GM12872 (cell line): ENCODE measurements at regions not wholly inside any gene's neighbourhood (a gene's known extent, or its start where the extent isn't known, plus 50 kb on each side); places are given as distances from the start of the nearest gene placed in this dataset.

ENCODE experiments used
- TF ChIP-seq, protein P1 (sequence below): IDR thresholded peaks from 3 replicates; pipeline ENCODE4 v1.5.1; 2011; ENCODE audit warnings: low read depth, mild to moderate bottlenecking, low read length, moderate library complexity; ENCODE audit not compliant: insufficient read depth

DNA sequence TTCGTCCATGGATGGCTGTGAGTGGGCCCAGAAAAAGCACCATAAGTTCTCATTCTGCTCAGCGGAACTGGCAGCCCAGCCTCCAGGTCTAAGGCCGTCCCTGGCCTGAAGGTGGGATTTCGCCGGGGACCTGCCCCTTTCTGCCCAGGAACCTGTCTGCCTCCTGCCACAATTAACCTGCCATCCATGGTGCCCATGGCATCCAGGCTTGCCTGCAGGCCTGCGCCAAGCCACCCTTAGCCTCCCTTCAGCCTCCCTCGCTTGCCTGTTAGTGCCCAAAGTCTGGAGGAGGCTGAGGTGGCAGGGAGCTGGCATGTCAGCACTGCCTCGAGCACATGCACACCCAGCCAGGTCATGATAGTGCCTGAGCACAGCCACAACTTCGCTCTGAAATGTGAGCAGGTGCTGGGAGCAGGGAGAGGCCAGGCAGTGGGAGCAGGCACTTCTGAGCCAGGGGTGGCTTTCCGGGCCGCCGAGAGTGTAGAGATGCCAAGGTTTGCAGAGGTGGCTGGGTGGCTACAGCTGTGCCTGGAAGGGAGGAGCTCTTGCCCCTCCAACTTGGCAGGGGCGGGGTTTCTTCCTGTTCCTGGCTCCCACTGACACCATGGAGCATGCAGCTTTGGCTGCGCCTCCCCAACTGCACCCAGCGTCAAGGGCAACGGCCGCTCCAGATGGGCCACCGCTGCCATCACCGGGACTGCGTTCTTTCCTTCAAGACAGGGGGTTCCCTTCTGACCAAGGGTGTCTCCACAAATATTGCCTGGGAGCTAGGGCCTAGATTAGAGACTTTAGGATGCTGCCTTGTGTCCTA is 648.9 kb upstream of the VRK2 start:
- TF ChIP-seq, protein P1, sequence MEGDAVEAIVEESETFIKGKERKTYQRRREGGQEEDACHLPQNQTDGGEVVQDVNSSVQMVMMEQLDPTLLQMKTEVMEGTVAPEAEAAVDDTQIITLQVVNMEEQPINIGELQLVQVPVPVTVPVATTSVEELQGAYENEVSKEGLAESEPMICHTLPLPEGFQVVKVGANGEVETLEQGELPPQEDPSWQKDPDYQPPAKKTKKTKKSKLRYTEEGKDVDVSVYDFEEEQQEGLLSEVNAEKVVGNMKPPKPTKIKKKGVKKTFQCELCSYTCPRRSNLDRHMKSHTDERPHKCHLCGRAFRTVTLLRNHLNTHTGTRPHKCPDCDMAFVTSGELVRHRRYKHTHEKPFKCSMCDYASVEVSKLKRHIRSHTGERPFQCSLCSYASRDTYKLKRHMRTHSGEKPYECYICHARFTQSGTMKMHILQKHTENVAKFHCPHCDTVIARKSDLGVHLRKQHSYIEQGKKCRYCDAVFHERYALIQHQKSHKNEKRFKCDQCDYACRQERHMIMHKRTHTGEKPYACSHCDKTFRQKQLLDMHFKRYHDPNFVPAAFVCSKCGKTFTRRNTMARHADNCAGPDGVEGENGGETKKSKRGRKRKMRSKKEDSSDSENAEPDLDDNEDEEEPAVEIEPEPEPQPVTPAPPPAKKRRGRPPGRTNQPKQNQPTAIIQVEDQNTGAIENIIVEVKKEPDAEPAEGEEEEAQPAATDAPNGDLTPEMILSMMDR: no peak

DNA sequence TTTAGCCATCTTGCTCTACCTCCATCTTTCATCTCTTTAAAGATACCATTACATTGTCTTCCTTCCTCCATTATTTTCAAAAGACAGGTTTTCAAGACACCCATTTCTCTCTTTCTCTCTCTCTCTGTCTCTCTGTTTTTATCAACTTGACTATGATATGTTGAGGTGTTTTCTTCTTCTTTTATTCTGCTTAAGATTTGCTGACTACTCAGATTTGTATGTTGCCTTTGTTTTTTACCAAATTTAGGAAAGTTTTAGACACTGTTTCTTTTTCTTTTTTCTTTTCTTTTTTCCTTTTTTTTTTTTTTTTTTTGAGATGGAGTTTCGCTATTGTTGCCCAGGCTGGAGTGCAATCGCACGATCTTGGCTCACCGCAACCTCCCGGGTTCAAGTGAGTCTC is 647.5 kb upstream of the VRK2 start:
- TF ChIP-seq, protein P1: no peak

DNA sequence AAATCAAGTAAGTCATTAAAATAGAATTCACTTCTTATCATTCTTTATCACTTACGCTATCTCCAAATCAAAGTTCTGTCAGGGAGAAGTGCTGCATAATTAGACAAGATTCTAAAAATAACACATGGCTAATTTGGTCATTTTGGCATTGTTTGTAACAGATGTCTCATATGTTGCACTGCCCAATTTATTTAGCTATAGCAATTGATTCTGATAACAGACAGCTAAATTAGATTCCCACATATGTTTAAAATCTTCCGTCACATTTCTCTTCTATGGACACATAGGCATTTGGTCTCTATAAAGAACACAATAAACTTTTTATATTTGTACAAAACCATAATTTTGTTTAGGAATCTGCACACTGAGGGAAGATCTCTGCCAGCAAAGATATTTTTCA is 644.5 kb upstream of the VRK2 start:
- TF ChIP-seq, protein P1: no peak

GRCh38 chr2:57402755-57403154 is 643.9 kb upstream of the VRK2 start:
- TF ChIP-seq, protein P1: no peak

GRCh38 chr2:57407772-57408201 is 638.8 kb upstream of the VRK2 start:
- TF ChIP-seq, protein P1: no peak

DNA sequence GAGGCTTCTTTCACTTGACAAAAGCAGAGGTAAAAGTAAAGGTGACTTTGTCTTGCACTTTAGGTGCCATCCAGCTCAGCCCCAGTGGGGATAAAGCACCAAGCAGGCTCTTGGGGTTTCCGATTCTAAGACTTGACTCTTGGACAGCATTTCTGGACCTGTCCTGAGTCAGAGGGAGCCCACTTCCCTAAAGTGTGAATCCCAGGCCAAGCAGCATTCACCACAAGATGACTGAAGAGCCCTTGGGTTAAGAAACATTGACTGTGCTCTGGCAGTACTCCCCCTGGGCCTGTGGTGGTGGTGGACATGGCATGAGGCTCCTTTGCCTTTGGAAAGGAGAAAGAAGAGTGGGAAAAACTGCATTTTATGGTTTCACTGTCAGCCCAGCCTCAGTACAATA is 638.0 kb upstream of the VRK2 start:
- TF ChIP-seq, protein P1: no peak

- TF ChIP-seq, protein P1: no peak
Observed at GRCh38 chr2:57417007-57417406, 629.6 kb upstream of the VRK2 start.
